ENCODE measurements at regions not wholly inside any gene's neighbourhood (a gene's known extent, or its start where the extent isn't known, plus 50 kb on each side); places are given as distances from the start of the nearest gene placed in this dataset.

GRCh38 chr6:132959639-132960326, 145.4 kb downstream of the RPS12 start:
- no peak overlapping the region for H3K4me3 Mint-ChIP-seq
- H3K36me3 Mint-ChIP-seq (ENCODE audit: low read depth), result no peaks in the 10 kb centered on the region
- H3K4me1 Mint-ChIP-seq, result peaks cover 54% of the 10 kb centered on the region
- no peaks in the 10 kb centered on the region for H3K27me3 Mint-ChIP-seq (ENCODE audit: low read depth)
- TF ChIP-seq CTCF (IDR thresholded peaks at IDR 0.05; ENCODE audit: unreplicated experiment in 3 of 3), result no peak
- no peaks in the 10 kb centered on the region for H3K9me3 Mint-ChIP-seq
- no peak overlapping the region for H3K27ac Mint-ChIP-seq

DNA sequence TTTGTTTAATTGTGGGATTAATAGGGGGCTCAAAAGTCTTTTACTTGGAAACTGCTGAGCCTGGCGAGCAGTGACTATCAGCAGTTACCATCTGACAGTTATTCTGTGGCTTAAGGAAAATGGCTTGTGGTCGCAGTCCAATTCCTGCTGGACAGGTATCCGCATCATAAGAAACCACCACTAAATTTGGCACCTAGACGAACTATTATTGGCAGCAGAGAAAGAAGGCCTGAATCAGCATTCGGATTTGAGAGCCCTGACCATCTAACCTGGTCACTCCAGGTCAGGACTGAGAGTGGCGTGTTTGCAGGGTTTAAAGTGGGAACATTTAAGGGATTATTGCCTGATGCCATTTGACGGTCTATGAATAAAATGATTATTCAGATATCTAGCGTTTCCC, 146.4 kb downstream of the RPS12 start:
- TF ChIP-seq CTCF (IDR thresholded peaks at IDR 0.05; ENCODE audit: unreplicated experiment in 3 of 3), result no peak
- Mint-ChIP-seq H3K27ac (no peak overlapping the region), H3K36me3 (ENCODE audit: low read depth) (no peaks in the 10 kb centered on the region), H3K4me3 (no peak overlapping the region), H3K9me3 (no peaks in the 10 kb centered on the region), H3K4me1 (peaks cover 53% of the 10 kb centered on the region), H3K27me3 (ENCODE audit: low read depth) (no peaks in the 10 kb centered on the region)

- H3K36me3 Mint-ChIP-seq (ENCODE audit: low read depth), result no peaks in the 10 kb centered on the region
- TF ChIP-seq CTCF (IDR thresholded peaks at IDR 0.05; ENCODE audit: unreplicated experiment in 3 of 3), result no peak
- no peak overlapping the region for H3K4me3 Mint-ChIP-seq
- H3K27me3 Mint-ChIP-seq (ENCODE audit: low read depth), result no peaks in the 10 kb centered on the region
- no peaks in the 10 kb centered on the region for H3K9me3 Mint-ChIP-seq
- H3K27ac Mint-ChIP-seq, result no peak overlapping the region
- H3K4me1 Mint-ChIP-seq, result peaks cover 53% of the 10 kb centered on the region
Observed at GRCh38 chr6:132961122-132961521, 146.8 kb downstream of the RPS12 start.

DNA sequence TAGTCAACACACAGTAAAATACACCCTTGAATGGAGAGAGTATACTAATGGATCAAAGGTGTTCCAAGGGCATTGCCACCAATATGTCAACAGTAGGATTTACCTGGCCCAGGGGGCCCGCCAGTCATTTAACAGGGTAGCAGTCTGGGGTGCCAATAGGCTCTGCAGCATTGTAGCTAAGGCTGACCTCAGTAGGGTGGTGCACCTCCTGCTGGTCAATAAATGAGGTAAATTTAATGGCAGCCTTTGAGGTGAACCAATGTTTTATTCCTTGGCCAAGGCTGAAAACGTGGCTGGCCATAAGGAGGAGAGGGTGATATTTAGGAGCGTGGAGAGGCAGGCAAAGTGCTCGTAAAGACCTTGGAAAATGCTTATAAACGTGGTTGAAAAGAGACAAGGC, 147.2 kb downstream of the RPS12 start:
- no peak overlapping the region for H3K4me3 Mint-ChIP-seq
- peaks cover 53% of the 10 kb centered on the region for H3K4me1 Mint-ChIP-seq
- H3K9me3 Mint-ChIP-seq, result no peaks in the 10 kb centered on the region
- peak in 1 of 3 experiments; percentile 7 for TF ChIP-seq CTCF (IDR thresholded peaks at IDR 0.05; ENCODE audit: unreplicated experiment in 3 of 3)
- H3K27ac Mint-ChIP-seq, result no peak overlapping the region
- H3K27me3 Mint-ChIP-seq (ENCODE audit: low read depth), result no peaks in the 10 kb centered on the region
- H3K36me3 Mint-ChIP-seq (ENCODE audit: low read depth), result no peaks in the 10 kb centered on the region

DNA sequence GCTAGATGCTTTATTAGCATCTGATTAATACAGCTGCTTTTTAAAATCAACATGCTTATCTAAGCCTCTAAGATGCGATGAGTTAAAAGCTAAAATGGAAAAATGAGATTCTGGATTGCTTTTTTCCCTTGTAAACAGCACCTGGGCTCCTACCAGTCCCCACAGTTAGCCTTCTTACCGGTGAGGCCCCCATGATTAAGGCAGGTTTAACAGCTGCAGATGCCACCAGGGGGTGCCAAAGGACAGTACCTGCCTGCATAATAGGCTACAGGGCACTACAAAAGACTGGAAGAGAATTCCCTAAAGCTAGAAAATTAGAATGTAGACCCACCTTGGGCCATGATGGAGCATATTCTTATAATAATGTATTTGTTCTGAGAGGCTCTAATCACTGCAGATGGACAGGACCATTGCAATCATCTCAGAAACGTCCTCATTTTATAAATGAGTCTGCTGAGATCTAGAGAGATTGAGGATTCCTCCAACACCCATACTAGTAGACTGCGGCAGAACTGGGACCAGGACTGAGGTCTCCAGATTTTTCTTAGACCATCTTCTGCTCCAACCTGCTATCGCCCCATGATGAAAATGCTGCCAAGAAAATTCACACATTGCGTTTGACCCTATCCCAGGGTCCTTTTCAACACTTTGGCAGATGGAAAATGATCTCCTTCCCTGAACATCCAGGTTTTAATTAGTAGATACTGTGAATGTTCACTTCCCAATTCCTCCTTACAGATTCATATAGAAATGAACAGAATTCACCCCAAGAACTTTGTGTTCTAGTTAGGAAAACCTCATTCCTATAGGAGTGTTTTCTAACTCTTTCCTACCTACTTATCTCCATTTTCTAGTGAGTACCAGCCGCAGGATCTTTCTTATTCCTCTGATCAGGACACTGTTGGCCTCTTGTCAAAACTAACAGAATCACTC, 148.8 kb downstream of the RPS12 start:
- Mint-ChIP-seq H3K9me3 (no peaks in the 10 kb centered on the region), H3K27ac (peak overlapping the region in 1 of 3 experiments; percentile 23), H3K4me1 (peaks cover 54% of the 10 kb centered on the region), H3K27me3 (ENCODE audit: low read depth) (no peaks in the 10 kb centered on the region), H3K36me3 (ENCODE audit: low read depth) (no peaks in the 10 kb centered on the region), H3K4me3 (no peak overlapping the region)
- peak; percentile 69 to 79 (median 69) for TF ChIP-seq CTCF (IDR thresholded peaks at IDR 0.05; ENCODE audit: unreplicated experiment in 3 of 3)
